Right lobe of liver (tissue), 6 donors: ENCODE measurements at regions not wholly inside any gene's neighbourhood (a gene's known extent, or its start where the extent isn't known, plus 50 kb on each side); places are given as distances from the start of the nearest gene placed in this dataset.

Experiments used
- ATAC-seq, 4 donors: fragments of 200-7000 bp; cut with Tn5 transposase; one replicate each; pipeline ENCODE4 v1.9.1; 2020; ENCODE audit warnings: mild to moderate bottlenecking in 4 of 4, moderate library complexity in 4 of 4
- DNase-seq, 3 donors: peaks; one replicate each; pipeline ENCODE4 v3.0.0-alpha.2; 2020
- H3K27ac ChIP-seq, 3 donors: fragments of 200-600 bp; one replicate each; pipeline ENCODE4 v1.8.0; 2022
- H3K27me3 ChIP-seq, 2 donors: fragments of 200-600 bp; one replicate each; pipeline ENCODE4 v1.8.0; 2022
- H3K36me3 ChIP-seq, 4 donors: fragments of 200-600 bp; sonication (generic) in 1 of 4; one replicate each; pipeline versions ENCODE4 v1.5.1 to v1.8.0; 2017 to 2022; ENCODE audit warnings: control low read depth in 1 of 4
- H3K4me1 ChIP-seq, 4 donors: fragments of 200-600 bp; sonication (generic) in 1 of 4; one replicate each; pipeline versions ENCODE4 v1.5.1 to v1.8.0; 2017 to 2022; ENCODE audit warnings: control low read depth in 1 of 4
- H3K4me3 ChIP-seq, 3 donors: fragments of 200-600 bp; one replicate each; pipeline ENCODE4 v1.8.0; 2022
- H3K9me3 ChIP-seq, 4 donors: fragments of 200-600 bp; sonication (generic) in 1 of 4; one replicate each; pipeline versions ENCODE4 v1.5.1 to v1.8.0; 2017 to 2022; ENCODE audit warnings: control low read depth in 1 of 4
- POLR2A ChIP-seq: fragments of 450-650 bp; IDR thresholded peaks from one replicate; pipeline ENCODE4 v1.6.1; 2017; ENCODE audit warnings: antibody characterized with exemption, mild to moderate bottlenecking
- WGBS: methylation state at CpG from one replicate; pipeline ENCODE4 v1.1.6; 2018; ENCODE audit warnings: low coverage, low lambda C conversion rate; ENCODE audit not compliant: insufficient coverage; ENCODE audit errors: missing lambda C conversion rate; 5-methylcytosine and 5-hydroxymethylcytosine counted together
- intact Hi-C, 2 donors: fragments of 100-400 bp; cut with DNase I; formaldehyde crosslinking; loops; one replicate each; pipeline versions ENCODE4 v1.11.2 to v1.14.1; 2022
- TF ChIP-seq, protein P1 (sequence below), 4 donors: fragments of 200-600 bp in 3 of 4; fragments of 450-650 bp in 1 of 4; IDR thresholded peaks; one replicate each; pipeline versions ENCODE4 v1.5.1 to v1.8.0; 2016 to 2022; ENCODE audit warnings: antibody characterized with exemption in 4 of 4, mild to moderate bottlenecking in 2 of 4
- donor health status: DM: no; HTN: yes; CAD: no.
- donor health status: DM: no; HTN: no; CAD: no.
- donor health status: DM: no; HTN: no; CAD: no.
- donor health status: DM: no; HTN: yes; CAD: no.
- donor health status: DM: no; HTN: yes; CAD: no.

DNA sequence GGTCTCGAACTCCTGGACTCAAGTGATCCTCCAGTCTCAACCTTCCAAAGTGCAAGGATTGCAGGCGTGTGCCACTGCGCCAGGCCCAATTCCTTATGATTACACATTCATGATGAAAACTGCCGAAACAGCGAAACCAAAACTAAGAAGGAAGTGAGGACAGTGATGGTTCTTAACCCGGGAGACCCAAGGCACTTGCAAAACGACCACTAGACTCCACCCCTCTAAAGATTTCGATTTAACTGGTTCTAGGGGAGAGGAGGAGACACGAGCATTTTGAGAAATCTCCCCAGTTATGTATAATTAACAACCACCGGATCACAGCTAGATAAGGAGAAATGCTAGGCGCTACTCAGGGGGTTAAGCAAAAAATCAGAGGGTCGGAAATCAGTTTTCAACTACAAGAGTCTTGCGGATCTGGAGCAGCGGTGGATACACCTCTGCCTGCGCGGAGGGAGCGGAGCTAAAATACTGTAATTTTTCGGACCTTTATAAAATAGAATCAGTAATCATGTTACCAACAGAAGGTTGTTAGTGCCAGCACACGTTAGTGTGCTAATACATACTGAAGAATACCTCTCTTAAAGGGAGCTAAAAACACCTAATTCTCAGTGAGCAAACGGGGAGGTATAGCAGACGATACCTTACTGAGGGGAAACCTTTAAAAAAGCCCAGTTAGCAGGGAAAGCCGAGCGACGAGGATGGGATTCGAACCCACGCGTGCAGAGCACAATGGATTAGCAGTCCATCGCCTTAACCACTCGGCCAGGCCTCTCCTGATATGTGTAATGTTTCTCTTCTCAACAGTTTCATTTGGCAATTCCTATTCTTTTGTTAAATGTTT is 60.0 kb upstream of the BTN3A2 start:
- intact Hi-C loops, result no loop called here
- peak overlapping the region in 2 of 3 donors; percentile 17 to 24 for H3K4me3 ChIP-seq
- WGBS, result 23% methylated on average over 29 of the region's 29 CpGs
- DNase-seq, result peak in 1 of 3 donors; percentile 46
- no peaks in the 10 kb centered on the region for H3K36me3 ChIP-seq
- H3K9me3 ChIP-seq, result no peaks in the 10 kb centered on the region
- TF ChIP-seq, protein P1, sequence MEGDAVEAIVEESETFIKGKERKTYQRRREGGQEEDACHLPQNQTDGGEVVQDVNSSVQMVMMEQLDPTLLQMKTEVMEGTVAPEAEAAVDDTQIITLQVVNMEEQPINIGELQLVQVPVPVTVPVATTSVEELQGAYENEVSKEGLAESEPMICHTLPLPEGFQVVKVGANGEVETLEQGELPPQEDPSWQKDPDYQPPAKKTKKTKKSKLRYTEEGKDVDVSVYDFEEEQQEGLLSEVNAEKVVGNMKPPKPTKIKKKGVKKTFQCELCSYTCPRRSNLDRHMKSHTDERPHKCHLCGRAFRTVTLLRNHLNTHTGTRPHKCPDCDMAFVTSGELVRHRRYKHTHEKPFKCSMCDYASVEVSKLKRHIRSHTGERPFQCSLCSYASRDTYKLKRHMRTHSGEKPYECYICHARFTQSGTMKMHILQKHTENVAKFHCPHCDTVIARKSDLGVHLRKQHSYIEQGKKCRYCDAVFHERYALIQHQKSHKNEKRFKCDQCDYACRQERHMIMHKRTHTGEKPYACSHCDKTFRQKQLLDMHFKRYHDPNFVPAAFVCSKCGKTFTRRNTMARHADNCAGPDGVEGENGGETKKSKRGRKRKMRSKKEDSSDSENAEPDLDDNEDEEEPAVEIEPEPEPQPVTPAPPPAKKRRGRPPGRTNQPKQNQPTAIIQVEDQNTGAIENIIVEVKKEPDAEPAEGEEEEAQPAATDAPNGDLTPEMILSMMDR (IDR thresholded peaks at IDR 0.05), result no peak
- peak; percentile 23 for TF ChIP-seq POLR2A
- ATAC-seq, result peak; percentile 70 to 90 (median 81)
- no peaks in the 10 kb centered on the region for H3K27me3 ChIP-seq
- H3K4me1 ChIP-seq, result no peaks in the 10 kb centered on the region
- peak overlapping the region; percentile 26 to 49 (median 47) for H3K27ac ChIP-seq

GRCh38 chr6:26305641-26305969 is 59.4 kb upstream of the BTN3A2 start:
- 41% methylated on average over 3 of the region's 3 CpGs for WGBS
- peak overlapping the region in 1 of 3 donors; percentile 47 for H3K27ac ChIP-seq

GRCh38 chr6:26306232-26306631 is 58.8 kb upstream of the BTN3A2 start:
- ATAC-seq (no peak), DNase-seq (no peak)
- H3K27ac ChIP-seq, result no peak overlapping the region
- H3K27me3 ChIP-seq, result no peaks in the 10 kb centered on the region
- no peaks in the 10 kb centered on the region for H3K9me3 ChIP-seq
- no peak overlapping the region for H3K4me3 ChIP-seq
- 81% methylated on average over 3 of the region's 3 CpGs for WGBS
- no peaks in the 10 kb centered on the region for H3K36me3 ChIP-seq
- TF ChIP-seq, protein P1 (IDR thresholded peaks at IDR 0.05), result no peak
- TF ChIP-seq POLR2A, result no peak
- no peaks in the 10 kb centered on the region for H3K4me1 ChIP-seq
- intact Hi-C loops, result no loop called here

More at GRCh38 chr6:26305641-26305969, 59.4 kb upstream of the BTN3A2 start:
- no peaks in the 10 kb centered on the region for H3K4me1 ChIP-seq
- no peaks in the 10 kb centered on the region for H3K27me3 ChIP-seq
- intact Hi-C loops, result no loop called here
- no peaks in the 10 kb centered on the region for H3K9me3 ChIP-seq
- no peaks in the 10 kb centered on the region for H3K36me3 ChIP-seq
- no peak overlapping the region for H3K4me3 ChIP-seq
- DNase-seq (no peak), ATAC-seq (no peak)
- no peak for TF ChIP-seq POLR2A
- TF ChIP-seq, protein P1 (IDR thresholded peaks at IDR 0.05), result no peak

- no peaks in the 10 kb centered on the region for H3K27me3 ChIP-seq
- ATAC-seq (no peak), DNase-seq (no peak)
- H3K4me1 ChIP-seq, result no peaks in the 10 kb centered on the region
- TF ChIP-seq, protein P1 (IDR thresholded peaks at IDR 0.05), result no peak
- TF ChIP-seq POLR2A, result no peak
- H3K27ac ChIP-seq, result no peak overlapping the region
- no peak overlapping the region for H3K4me3 ChIP-seq
- intact Hi-C loops, result no loop called here
- H3K9me3 ChIP-seq, result no peaks in the 10 kb centered on the region
- no peaks in the 10 kb centered on the region for H3K36me3 ChIP-seq
Observed at GRCh38 chr6:26307850-26308249, 57.1 kb upstream of the BTN3A2 start.
